ENCODE measurements at regions not wholly inside any gene's neighbourhood (a gene's known extent, or its start where the extent isn't known, plus 50 kb on each side); places are given as distances from the start of the nearest gene placed in this dataset.
"Not testable (repeated sequence)": the region's sequence is repeated elsewhere in the genome, so short reads cannot be mapped to it uniquely, and the experiment has no call there.

- H3K4me3 Mint-ChIP-seq, CTCF ChIA-PET: not testable (repeated sequence)
Observed at GRCh38 chr12:131206630-131207299, 253.1 kb downstream of the ADGRD1 start.

GRCh38 chr12:131207300-131207660 is 253.6 kb downstream of the ADGRD1 start:
- ATAC-seq; intact Hi-C loops (cut with DNase I, micrococcal nuclease); H3K4me3 Mint-ChIP-seq; H3K27me3 Mint-ChIP-seq; H3K27ac Mint-ChIP-seq; CTCF ChIA-PET; DNase-seq; H3K36me3 Mint-ChIP-seq (ENCODE audit: low read depth); POLR2A ChIA-PET; H3K9me3 Mint-ChIP-seq (ENCODE audit: low read depth): not testable (repeated sequence)
- H3K4me1 Mint-ChIP-seq: peaks cover 33% of the 10 kb centered on the region

More at GRCh38 chr12:131206630-131207299, 253.1 kb downstream of the ADGRD1 start:
- POLR2A ChIA-PET; intact Hi-C loops (cut with DNase I, micrococcal nuclease); DNase-seq; H3K27ac Mint-ChIP-seq; H3K36me3 Mint-ChIP-seq (ENCODE audit: low read depth); ATAC-seq; H3K9me3 Mint-ChIP-seq (ENCODE audit: low read depth); H3K27me3 Mint-ChIP-seq: not testable (repeated sequence)
- peaks cover 28% of the 10 kb centered on the region for H3K4me1 Mint-ChIP-seq

GRCh38 chr12:131207841-131208240 is 254.1 kb downstream of the ADGRD1 start:
- CTCF ChIA-PET; H3K36me3 Mint-ChIP-seq (ENCODE audit: low read depth): not testable (repeated sequence)
- H3K4me1 Mint-ChIP-seq: peaks cover 35% of the 10 kb centered on the region

GRCh38 chr12:131208425-131208824 is 254.7 kb downstream of the ADGRD1 start:
- DNase-seq (no peak), ATAC-seq (no peak)
- H3K4me3 Mint-ChIP-seq: no peak overlapping the region
- peaks cover 2% of the 10 kb centered on the region for H3K27me3 Mint-ChIP-seq
- peaks cover 35% of the 10 kb centered on the region for H3K4me1 Mint-ChIP-seq
- CTCF ChIA-PET: interaction anchor here (2.7 kb wide), 1 partner anchor 104 kb away, joined by 9 read pairs; no protein-coding TSS in a partner anchor
- H3K27ac Mint-ChIP-seq: no peak overlapping the region
- POLR2A ChIA-PET: no interaction called here
- H3K9me3 Mint-ChIP-seq (ENCODE audit: low read depth): peaks cover 6% of the 10 kb centered on the region
- intact Hi-C loops (cut with DNase I, micrococcal nuclease): no loop called here
- H3K36me3 Mint-ChIP-seq (ENCODE audit: low read depth): no peaks in the 10 kb centered on the region

More at GRCh38 chr12:131207841-131208240, 254.1 kb downstream of the ADGRD1 start:
- H3K4me3 Mint-ChIP-seq; H3K27me3 Mint-ChIP-seq; POLR2A ChIA-PET; H3K27ac Mint-ChIP-seq; ATAC-seq; H3K9me3 Mint-ChIP-seq (ENCODE audit: low read depth); intact Hi-C loops (cut with DNase I, micrococcal nuclease); DNase-seq: not testable (repeated sequence)

GRCh38 chr12:131209082-131210070 is 255.7 kb downstream of the ADGRD1 start:
- H3K9me3 Mint-ChIP-seq (ENCODE audit: low read depth): peaks cover 6% of the 10 kb centered on the region
- intact Hi-C loops (cut with DNase I, micrococcal nuclease): loop anchor here (1.0 to 10.0 kb wide), 2 partner anchors 103 to 105 kb away; no protein-coding TSS in a partner anchor
- H3K27me3 Mint-ChIP-seq: peaks cover 2% of the 10 kb centered on the region
- H3K27ac Mint-ChIP-seq: peak overlapping the region; percentile 24
- ChIA-PET POLR2A (interaction anchor here (1.5 kb wide), 1 partner anchor 103 kb away, joined by 5 read pairs; no protein-coding TSS in a partner anchor), CTCF (interaction anchor here (0.8 to 2.7 kb wide), 2 partner anchors 105 to 294 kb away, joined by 4 to 9 read pairs; no protein-coding TSS in a partner anchor)
- peaks cover 35% of the 10 kb centered on the region for H3K4me1 Mint-ChIP-seq
- no peak overlapping the region for H3K4me3 Mint-ChIP-seq
- H3K36me3 Mint-ChIP-seq (ENCODE audit: low read depth): no peaks in the 10 kb centered on the region
- DNase-seq (peak; percentile 60), ATAC-seq (peak; percentile 69)

GRCh38 chr12:131210506-131211339 is 257.0 kb downstream of the ADGRD1 start:
- no peak overlapping the region for H3K4me3 Mint-ChIP-seq
- H3K27me3 Mint-ChIP-seq: peaks cover 2% of the 10 kb centered on the region
- peak; percentile 31 for ATAC-seq
- CTCF ChIA-PET: interaction anchor here (0.8 to 2.7 kb wide), 2 partner anchors 106 to 295 kb away, joined by 4 to 9 read pairs; no protein-coding TSS in a partner anchor
- intact Hi-C loops (cut with DNase I, micrococcal nuclease): loop anchor here in 1 of 2 experiments (10.0 kb wide), 1 partner anchor 106 kb away; no protein-coding TSS in a partner anchor
- POLR2A ChIA-PET: interaction anchor here (1.5 kb wide), 1 partner anchor 104 kb away, joined by 5 read pairs; no protein-coding TSS in a partner anchor
- peaks cover 35% of the 10 kb centered on the region for H3K4me1 Mint-ChIP-seq
- no peaks in the 10 kb centered on the region for H3K36me3 Mint-ChIP-seq (ENCODE audit: low read depth)
- peaks cover 6% of the 10 kb centered on the region for H3K9me3 Mint-ChIP-seq (ENCODE audit: low read depth)
- no peak for DNase-seq
- no peak overlapping the region for H3K27ac Mint-ChIP-seq

DNA sequence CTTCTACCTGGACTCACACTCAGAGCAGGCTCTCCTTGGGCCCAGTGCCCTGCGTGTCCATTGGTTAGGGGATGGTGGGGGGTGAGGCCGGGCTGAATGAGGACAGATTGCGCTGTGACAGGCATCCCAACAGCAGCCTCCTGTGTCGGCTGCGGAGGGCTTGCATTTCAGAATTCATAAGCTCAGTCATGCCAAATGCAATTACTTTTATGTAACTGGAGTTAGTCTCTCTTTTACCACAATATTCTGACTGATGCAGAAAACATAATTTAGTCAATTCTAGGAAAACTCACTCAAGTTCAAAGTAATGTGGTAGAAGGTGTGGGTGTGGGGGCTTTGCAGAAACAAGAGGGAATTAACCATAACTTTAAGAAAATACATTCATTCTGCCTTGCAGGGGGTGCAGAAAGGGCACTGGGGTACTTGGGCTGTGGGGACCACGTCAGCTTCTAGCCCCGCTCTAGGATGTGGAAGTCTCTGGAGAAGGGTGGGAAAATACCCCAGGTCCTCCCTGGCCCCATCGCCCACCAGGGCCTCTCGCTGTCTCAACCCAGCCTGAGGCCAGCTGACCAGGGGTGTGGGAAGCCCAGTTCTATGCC is 257.7 kb downstream of the ADGRD1 start:
- POLR2A ChIA-PET: no interaction called here
- H3K4me1 Mint-ChIP-seq: peaks cover 35% of the 10 kb centered on the region
- H3K27ac Mint-ChIP-seq: no peak overlapping the region
- H3K4me3 Mint-ChIP-seq: no peak overlapping the region
- intact Hi-C loops (cut with DNase I, micrococcal nuclease): loop anchor here in 1 of 2 experiments (10.0 kb wide), 1 partner anchor 107 kb away; no protein-coding TSS in a partner anchor
- CTCF ChIA-PET: no interaction called here
- peaks cover 6% of the 10 kb centered on the region for H3K9me3 Mint-ChIP-seq (ENCODE audit: low read depth)
- DNase-seq: peak; percentile 39
- no peaks in the 10 kb centered on the region for H3K36me3 Mint-ChIP-seq (ENCODE audit: low read depth)
- peak; percentile 50 for ATAC-seq
- peaks cover 2% of the 10 kb centered on the region for H3K27me3 Mint-ChIP-seq

- ChIA-PET CTCF (no interaction called here), POLR2A (no interaction called here)
- Mint-ChIP-seq H3K36me3 (ENCODE audit: low read depth) (no peaks in the 10 kb centered on the region), H3K27ac (no peak overlapping the region), H3K4me3 (no peak overlapping the region), H3K9me3 (ENCODE audit: low read depth) (peaks cover 6% of the 10 kb centered on the region), H3K27me3 (peaks cover 17% of the 10 kb centered on the region), H3K4me1 (peaks cover 36% of the 10 kb centered on the region)
- intact Hi-C loops (cut with DNase I, micrococcal nuclease): loop anchor here in 1 of 2 experiments (10.0 kb wide), 1 partner anchor 109 kb away; no protein-coding TSS in a partner anchor
- no peak for ATAC-seq
- DNase-seq: no peak
Observed at GRCh38 chr12:131213896-131214442, 260.3 kb downstream of the ADGRD1 start.

DNA sequence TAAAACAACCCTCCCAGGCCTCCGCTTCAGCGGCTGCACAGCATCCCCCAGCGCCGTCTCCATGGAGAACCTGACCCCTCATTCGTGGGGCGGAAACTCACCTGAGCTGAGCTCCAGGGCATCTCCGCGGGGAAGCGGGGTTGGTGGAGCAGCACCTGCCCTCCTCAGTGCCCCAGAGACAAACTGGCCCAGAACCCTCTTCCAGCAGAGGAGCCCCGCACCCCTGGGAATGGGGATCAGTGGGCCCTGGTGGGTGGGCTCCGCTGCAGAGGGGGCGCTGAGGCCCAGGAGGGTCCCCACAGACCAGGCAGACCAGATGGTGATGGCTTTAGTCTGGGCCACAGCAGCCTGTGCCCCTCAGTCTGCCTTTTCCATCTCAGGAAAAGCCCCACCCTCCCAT is 261.2 kb downstream of the ADGRD1 start:
- H3K9me3 Mint-ChIP-seq (ENCODE audit: low read depth); H3K4me3 Mint-ChIP-seq; DNase-seq; H3K36me3 Mint-ChIP-seq (ENCODE audit: low read depth); POLR2A ChIA-PET; H3K27ac Mint-ChIP-seq; ATAC-seq; CTCF ChIA-PET: not testable (repeated sequence)
- H3K4me1 Mint-ChIP-seq: peaks cover 27% of the 10 kb centered on the region
- peaks cover 16% of the 10 kb centered on the region for H3K27me3 Mint-ChIP-seq
- intact Hi-C loops (cut with DNase I, micrococcal nuclease): loop anchor here in 1 of 2 experiments (10.0 kb wide), 1 partner anchor 110 kb away; no protein-coding TSS in a partner anchor

DNA sequence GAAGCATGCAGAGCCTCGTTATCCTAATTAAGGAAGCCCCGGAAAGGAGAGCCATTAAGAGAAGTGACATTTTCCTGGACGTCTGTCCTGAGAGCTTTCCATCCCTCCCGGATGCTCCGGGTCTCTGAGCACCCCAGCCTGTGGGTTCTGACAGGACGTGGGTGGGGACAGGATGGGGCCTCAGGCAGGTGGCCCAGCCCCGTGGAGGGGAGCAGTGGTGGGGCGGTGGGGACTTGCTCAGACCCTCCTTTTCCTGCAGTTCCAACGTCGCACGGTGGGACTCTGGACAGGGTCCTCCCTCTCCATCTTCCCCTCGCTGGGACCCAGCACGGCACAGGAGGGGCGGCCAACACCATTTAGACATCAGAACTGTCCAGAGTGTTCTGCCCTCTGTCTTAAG is 262.9 kb downstream of the ADGRD1 start:
- intact Hi-C loops (cut with DNase I, micrococcal nuclease): loop anchor here in 1 of 2 experiments (10.0 kb wide), 1 partner anchor 112 kb away; no protein-coding TSS in a partner anchor
- H3K27ac Mint-ChIP-seq; H3K36me3 Mint-ChIP-seq (ENCODE audit: low read depth); ATAC-seq; H3K9me3 Mint-ChIP-seq (ENCODE audit: low read depth); POLR2A ChIA-PET; H3K4me3 Mint-ChIP-seq; DNase-seq; CTCF ChIA-PET: not testable (repeated sequence)
- Mint-ChIP-seq H3K4me1 (peaks cover 13% of the 10 kb centered on the region), H3K27me3 (peaks cover 16% of the 10 kb centered on the region)
